ENCODE measurements at regions not wholly inside any gene's neighbourhood (a gene's known extent, or its start where the extent isn't known, plus 50 kb on each side); places are given as distances from the start of the nearest gene placed in this dataset.
A peak's percentile ranks its signal among the peaks of the same experiment; 100 is the strongest.

- H3K27ac ChIP-seq = no peak overlapping the region
- no peak for TF ChIP-seq CTCF (conservative IDR thresholded peaks at IDR 0.05)
Measured at GRCh38 chr3:126261037-126261436, 80.7 kb upstream of the ALDH1L1 start.

- peak; percentile 52 for TF ChIP-seq CTCF (conservative IDR thresholded peaks at IDR 0.05)
- no peak overlapping the region for H3K27ac ChIP-seq
Measured at GRCh38 chr3:126259411-126260391, 79.3 kb upstream of the ALDH1L1 start.

- no peak overlapping the region for H3K27ac ChIP-seq
- no peak for TF ChIP-seq CTCF (conservative IDR thresholded peaks at IDR 0.05)
Measured at GRCh38 chr3:126258670-126259069, 78.3 kb upstream of the ALDH1L1 start.

GRCh38 chr3:126257984-126258383 lies 77.6 kb upstream of the ALDH1L1 start:
- no peak for TF ChIP-seq CTCF (conservative IDR thresholded peaks at IDR 0.05)
- no peak overlapping the region for H3K27ac ChIP-seq

GRCh38 chr3:126257174-126257573 lies 76.8 kb upstream of the ALDH1L1 start:
- TF ChIP-seq CTCF (conservative IDR thresholded peaks at IDR 0.05) = no peak
- H3K27ac ChIP-seq = no peak overlapping the region

GRCh38 chr3:126256251-126256650 lies 75.9 kb upstream of the ALDH1L1 start:
- TF ChIP-seq CTCF (conservative IDR thresholded peaks at IDR 0.05) = no peak
- no peak overlapping the region for H3K27ac ChIP-seq

- no peak for TF ChIP-seq CTCF (conservative IDR thresholded peaks at IDR 0.05)
- H3K27ac ChIP-seq = no peak overlapping the region
Measured at GRCh38 chr3:126253072-126253471, 72.7 kb upstream of the ALDH1L1 start.

Measured in VCaP (cell line).